SW 1271 (cell line): ENCODE measurements at regions not wholly inside any gene's neighbourhood (a gene's known extent, or its start where the extent isn't known, plus 50 kb on each side); places are given as distances from the start of the nearest gene placed in this dataset.

Source experiments
- DNase-seq, 2 experiments: peaks; one replicate each; lab custom pipeline; 2025; lab: John Stamatoyannopoulos, UW

DNA sequence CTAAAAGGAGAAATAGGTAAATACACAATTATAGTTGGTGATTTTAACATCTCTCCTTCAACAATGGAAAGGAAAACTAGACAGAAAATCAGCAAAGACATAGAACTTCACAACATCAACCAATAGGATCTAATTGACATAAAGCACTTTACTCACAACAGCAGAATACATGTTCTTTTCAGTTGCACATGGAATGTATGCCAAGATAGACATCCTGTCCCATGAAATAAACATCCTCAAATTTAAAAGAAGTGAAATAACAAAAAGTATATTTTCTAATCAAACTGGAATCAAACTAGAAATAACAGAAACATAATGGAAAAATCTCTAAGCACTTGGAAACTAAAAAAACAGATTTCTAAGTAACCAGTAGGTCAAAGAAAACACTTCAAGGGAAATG is 296.2 kb upstream of the RGS6 start:
- DNase-seq, result no peak

DNA sequence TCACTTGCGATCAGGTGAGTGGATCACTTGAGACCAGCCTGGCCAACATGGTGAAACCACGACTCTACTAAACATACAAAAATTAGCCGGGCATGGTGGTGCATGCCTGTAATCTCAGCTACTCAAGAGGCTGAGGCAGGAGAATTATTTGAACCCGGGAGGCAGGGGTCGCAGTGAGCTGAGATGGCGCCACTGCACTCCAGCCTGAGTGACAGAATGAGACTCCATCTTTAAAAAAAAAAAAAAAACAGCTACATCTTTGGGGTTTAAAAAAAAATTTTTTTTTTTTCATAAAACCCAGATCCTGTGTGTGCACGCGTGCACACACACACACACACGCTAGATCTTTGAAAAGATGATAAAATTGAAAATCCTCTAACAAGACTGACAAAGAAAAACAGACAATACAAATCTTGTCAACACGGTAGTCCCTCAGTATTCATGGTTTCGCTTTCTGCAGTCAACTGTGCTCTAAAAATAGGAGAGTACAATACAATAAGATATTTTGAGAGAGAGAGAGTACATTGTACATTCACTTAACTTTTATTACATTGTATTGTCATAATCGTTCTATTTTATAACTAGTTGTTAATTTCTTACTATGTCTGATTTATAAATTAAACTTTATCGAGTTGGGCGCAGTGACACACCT is 295.3 kb upstream of the RGS6 start:
- no peak for DNase-seq

DNA sequence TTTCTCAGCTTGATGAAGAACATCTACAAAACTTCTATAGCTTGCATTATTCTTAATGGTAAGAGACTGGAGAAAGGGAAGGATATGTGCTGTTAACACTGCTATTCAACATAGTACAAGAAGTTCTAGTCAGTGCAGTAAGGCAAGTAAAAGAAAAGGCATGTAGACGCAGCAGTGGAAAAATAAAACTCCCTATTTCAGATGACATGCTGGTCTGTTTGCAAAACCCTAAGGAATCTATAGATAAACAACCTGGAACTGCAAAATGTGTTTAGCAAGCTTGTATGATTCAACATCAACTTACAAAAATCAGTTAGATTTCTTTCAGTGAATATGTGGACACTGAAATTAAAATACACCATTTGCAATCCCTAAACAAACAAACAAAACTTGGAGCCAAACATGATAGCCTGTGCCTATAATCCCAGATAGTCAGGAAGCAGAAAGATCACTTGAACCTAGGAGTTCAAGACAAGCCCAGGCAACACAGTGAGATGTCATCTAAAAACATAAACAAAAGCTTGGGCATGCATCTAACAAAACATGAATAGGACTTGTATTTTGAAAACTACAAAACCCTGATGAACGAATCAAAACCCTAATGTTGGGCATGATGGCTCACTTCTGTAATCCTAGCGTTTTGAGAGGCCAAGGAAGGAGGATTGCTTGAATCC is 293.6 kb upstream of the RGS6 start:
- DNase-seq, result no peak

DNA sequence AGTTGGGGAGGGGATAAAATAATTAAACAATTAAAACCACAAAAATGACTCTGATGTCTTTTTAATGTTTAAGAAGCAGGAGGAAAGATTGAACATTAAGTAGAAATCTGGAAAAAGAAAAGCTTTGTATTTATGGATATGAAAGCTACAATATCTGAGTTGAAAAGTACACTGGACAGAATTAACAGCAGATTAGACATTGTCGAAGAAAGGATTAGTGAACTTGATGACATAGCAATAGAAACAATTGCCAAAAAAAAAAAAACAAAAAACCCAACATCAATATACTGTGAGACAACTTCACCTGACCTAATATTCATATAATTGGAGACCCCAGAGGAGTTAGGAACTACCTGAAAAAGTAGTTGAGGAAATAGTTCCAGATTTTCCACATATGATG is 289.5 kb upstream of the RGS6 start:
- no peak for DNase-seq

DNA sequence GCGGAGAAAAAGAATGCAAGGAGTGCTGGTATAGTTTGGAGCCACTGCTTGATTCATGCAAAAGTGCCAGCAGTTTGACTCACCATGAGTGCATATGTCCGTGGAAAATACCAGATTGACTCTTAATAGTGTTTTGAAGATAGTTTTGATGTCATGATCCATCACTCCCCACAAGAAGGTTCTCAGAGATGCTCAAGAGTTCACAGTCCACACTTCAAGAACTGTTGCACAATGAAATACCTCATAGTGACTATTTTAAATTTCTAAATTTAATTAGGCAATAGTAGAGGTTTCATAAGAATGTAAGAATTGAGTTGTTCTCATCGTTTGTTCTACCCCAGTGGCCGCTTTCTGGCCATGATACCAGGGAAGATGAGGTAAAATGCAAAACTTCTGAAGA is 286.6 kb upstream of the RGS6 start:
- DNase-seq, result no peak

DNA sequence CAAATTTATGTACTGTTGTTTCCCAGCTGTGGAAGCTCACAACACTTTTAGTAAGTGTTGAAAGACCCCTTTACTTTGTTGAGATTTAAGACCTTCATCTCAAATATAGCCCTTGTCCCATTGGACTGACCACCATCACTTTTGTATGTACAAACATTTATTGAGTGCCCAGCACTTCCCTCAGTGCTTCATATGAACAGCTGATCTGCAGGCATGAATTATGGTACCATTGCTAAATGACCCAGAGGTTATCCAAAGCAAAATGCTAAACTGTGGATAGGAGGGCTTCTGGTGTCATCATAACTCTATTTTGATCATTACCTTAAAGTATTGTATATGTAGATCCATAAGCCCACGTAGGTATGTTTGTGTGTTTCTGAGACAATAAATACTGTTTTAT is 285.7 kb upstream of the RGS6 start:
- no peak for DNase-seq

DNA sequence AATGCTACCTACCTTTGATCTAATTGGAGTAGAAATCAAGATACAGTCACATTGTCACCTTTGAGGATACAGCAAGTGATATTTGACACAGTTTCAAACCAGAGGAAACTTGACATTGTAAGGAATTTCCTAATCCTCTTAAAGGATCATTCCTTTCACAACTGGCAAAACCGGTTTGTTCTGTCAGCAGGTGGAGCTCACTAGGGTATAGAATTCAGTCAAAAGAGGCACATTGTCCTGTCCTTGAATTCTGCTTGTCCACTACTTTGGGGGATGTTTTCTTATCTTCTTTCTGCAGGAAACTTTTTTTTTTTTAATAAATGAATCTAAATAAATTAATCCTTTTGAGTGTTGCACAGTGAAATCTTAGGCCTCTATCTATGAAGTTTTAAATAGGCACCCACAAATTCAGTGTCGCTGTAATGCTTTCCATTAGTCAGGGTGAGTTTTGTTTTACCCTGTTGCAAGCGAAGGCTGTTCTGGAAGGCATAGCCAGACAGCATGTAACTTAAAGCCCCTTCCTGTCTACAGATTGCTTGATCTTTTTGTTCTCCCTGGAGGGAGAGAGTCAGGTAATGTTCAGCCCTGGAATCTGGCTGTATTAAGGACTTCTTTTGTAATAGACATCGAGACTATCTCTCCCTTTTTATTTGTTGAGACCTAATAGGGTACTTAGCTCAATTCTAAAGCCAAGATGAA is 285.0 kb upstream of the RGS6 start:
- DNase-seq, result no peak

DNA sequence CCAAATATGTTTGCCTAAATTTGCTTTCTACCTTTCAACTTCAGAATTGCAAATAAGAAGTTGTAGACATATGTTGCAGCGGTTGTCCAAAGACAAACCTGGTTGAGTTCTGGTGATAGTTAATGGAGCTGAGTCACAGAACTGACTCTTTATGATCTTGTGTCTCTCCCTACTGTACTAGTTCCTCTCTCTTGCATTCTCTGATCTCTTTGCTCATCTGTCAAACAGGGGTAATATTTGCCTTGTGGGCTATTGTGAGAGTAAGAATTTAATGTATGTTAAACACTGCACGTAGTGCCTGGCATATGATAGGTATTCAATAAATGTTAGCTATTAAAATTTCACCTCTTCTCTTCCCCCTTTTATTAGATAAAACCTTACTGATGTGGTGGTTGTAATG is 283.5 kb upstream of the RGS6 start:
- no peak for DNase-seq

DNA sequence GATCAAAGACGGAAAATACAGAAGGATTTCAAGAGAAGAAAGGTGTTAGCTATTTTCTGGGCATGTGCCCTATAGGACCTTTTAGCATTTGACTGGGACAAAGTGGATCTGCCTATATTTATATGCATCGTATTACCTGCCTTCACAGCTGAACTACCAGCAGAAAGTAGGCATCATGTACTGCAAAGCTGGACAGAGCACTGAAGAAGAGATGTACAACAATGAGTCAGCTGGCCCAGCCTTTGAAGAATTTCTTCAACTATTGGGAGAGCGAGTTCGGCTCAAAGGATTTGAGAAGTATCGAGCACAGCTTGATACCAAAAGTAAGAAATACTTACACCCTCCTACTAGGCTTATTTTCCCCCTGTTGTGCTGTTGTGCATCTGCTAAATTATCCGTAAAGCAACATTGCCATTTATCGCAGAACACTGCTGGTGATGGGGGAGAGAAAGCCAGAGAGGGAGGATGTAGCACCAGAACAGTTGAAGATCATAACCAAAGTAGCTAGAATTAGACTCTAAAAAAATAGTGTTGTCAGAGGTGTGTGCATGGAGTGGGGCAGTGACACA is 282.0 kb upstream of the RGS6 start:
- DNase-seq, result no peak

DNA sequence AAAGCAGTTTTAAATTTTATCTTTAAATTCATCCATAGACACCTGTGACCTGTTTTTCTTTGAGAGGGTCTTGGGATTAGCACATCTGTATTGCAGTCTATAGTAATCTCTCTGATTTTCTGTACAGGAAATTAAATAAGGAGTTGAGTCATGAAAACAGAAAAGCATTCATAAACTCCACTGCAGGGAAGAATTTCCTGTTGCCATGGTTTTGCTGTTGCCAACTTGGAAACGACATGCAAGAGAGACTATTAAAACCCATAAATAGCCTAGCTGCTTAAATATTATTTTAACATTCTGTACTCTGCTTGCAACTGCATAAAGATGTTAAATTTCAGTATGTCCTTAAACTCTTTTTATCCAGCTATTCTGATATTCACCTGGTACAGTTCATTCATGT is 281.0 kb upstream of the RGS6 start:
- DNase-seq, result peak in 1 of 2 experiments; percentile 49

DNA sequence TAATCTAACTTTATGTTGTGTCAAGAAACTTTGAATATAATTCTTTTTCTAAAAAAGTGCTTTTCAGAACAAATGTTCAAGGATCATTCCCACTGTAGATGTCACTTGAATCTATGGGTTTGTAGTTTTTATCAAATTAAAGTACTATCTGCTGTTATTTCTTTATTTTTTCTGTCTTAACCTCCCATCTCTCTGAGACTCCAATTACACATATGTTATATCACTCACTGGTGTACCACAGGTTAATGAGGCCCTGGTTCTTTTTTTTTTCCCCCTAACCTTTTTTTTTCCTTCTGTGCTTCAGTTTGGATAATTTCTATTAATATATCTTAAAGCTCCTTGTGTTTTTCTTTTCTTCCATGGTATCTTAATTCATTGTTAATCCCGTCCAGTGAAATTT is 279.9 kb upstream of the RGS6 start:
- no peak for DNase-seq

DNA sequence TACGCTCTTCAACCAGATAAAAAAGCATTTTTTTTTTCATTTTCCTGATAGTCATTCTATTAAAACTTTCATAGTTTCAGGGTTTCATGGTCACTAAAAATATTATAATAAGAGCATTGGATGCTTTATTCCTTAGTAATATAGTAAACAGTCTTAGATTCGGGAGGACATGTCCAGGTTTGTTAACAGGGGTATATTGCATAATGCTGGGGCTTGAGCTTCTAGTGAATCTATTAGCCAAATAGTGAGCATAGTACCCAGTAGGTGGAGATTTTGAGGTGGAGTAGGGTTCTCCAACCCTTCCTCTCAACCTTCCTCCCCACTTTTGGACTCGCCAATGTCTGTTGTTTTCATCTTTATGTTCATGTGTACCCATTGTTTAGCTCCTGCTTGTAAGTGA is 277.4 kb upstream of the RGS6 start:
- no peak for DNase-seq

DNA sequence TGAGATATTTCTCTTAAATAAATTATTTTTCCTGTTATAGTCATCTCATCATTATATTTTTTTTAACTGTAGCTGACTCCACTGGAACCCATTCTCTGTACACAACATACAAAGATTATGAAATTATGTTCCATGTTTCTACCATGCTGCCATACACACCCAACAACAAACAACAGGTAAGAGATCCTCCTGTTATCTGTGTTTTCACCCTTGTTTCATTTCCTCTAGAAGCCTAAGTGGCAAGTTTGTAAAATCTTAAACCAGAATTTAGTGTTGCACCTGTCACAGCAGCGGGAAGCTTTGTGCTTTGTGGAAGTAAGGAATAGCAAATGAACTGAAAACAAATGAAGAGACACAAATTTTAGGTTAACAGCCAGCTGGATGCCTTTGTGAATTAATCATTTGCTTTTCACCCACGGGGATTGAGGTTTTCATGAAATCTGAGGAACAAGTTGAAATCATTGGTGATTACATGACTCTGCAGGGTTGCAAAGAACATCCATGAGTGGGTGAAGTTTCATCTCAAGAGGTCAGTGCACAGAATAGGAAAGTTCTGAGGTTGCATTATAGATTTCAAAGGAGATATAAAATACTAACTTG is 273.9 kb upstream of the RGS6 start:
- DNase-seq, result no peak

DNA sequence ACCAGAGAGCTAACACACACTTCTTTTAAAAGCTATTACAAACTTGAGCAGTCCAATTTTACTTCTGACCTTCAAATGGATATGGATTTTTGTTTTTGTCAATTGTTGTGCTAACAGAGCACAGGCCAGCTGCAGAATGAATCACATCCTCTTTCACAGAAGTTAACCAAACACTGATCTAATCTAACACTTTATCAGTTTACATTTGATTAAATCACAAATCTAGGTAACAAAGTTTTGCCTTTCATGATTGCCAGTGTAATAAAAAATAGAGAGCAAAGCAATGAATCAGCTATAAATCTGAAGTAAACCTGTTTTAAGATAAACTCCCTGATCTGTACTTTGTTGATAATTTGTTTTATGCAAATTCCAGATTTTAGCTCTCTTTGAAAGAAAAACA is 273.1 kb upstream of the RGS6 start:
- DNase-seq, result peak in 1 of 2 experiments; percentile 56

DNA sequence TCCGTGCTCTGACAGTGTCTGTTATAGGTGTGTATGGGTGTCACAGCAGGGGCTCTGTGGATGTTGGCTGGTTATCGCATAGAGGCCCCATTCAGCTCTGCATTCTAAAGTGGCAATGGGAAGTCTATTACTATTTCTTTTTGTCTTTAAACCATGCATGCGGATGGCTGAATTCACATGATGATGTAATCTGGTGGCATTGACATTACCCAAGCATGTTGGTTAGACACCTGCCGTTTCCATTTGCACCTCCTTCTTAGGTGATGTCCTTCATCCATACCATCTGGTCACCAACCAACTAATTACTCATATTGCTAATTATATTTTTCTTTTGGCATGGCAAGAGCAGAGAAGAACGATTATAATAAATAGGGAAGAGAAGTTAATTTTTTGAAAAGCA is 270.8 kb upstream of the RGS6 start:
- DNase-seq, result no peak

DNA sequence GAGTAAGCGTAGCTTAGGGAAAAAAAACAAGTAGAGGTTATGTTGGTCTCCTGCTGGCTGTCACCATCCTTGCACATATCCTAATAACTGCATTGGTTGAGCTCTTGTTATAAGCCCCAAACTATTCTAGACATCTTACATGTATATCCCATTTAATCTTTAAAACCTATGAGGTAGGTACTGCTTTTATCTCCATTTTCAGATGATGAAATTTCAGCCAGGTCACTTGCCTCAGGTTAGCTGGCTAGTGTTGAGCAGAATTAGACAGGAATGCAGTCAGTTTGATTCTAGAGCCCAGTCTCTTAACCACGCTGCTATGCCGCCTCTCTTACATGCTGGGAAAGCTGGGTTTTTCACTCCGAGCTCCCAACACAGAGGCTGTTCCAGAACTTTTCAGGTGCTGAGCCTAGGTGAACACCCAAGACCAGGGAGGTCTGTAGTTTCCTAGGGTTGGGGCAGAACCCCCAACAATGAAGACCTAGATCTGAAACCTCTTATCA is 269.9 kb upstream of the RGS6 start:
- DNase-seq, result no peak

DNA sequence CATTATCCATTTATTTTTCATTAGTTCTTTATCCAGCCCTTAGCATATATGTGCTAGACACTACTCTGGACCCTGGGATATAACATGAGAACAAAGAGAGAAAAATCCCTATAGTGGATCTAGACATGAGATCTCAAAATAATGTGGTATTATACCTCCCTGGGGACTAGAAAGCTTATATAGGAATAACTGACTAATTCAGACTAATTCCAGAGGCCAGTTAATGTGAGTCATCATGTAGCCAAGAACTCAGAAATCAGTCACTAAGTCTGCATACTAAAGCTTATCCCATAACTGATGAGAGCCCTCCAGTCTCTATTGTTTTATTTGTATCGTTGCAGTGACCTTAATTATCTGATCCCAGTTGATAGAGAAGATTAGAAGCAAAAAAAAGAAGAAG is 267.1 kb upstream of the RGS6 start:
- DNase-seq, result no peak

DNA sequence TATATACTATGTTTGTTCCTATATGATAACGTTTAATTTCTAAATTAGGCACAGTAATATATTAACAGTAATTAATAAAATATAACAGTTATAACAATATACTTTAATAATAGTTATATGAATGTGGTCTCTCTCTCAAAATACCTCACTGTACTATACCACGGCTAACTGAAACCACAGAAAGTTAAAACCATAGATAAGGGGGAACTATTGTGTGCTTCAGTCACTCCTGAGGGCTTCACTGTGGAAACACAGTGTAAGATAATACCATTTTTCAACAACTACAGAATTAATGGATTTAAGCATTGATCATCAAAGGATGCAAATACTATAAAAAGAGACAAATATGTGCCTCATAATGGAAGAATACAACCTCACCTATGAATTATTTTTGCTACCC is 266.4 kb upstream of the RGS6 start:
- DNase-seq, result no peak

DNA sequence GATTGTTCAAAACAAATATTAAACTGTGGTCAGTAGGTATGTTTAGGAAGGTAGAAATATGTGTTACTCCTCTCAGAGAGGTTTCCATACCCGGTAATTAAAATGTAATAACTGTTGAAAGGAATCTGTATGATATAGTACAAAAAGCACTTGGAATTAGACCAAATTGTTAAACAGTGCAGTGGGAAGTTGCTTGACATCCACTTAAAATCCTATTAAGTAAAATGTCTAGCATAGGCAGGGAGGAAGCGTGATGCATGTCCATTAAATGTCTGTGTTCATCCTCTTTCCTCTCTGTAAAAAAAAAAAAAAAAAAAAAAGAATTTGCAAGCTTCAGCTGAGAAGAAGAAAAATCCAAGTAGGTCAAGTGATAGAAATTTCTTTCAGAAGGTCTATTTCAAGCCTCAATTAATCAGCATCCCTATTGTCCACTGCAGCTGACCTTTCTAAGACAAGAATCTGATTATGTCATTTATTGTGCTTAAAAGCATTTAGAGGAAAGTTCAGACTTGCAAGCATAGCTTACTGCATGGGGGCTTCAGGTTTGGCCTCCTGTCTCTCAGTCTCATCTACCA is 265.6 kb upstream of the RGS6 start:
- DNase-seq, result no peak

DNA sequence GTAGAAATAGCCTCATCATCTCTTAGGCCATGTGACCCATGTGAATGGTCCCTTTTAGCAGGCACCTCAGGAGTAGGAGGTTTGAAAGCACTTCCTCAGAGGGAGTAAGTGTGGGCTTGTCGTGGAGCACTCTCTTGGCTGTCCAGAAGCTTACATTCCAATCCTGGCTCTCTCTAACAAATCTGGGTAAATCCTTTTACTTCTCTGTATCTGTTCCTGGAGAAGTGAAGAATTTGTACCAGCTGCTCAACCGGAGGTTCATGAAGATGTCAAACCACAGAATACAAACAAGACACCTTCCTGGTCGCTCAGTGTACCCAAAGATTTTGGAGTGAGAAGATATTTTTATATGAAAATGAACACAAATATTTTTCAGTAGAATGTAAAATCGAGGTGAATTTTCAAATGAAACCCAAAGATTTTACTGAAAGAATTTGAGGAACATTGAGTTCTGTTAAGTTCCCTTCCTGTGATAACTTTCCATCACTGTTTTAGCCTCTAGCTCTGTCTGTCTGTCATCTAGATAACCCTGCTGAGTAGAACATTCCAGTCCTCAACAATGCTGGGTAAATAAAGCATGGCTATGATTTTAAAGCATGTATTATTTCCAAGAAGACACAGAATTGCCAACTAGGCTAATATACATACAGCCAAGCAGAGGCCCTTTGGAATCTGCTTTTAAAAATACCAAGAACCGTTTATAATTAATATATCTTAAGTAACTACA is 263.9 kb upstream of the RGS6 start:
- no peak for DNase-seq

DNA sequence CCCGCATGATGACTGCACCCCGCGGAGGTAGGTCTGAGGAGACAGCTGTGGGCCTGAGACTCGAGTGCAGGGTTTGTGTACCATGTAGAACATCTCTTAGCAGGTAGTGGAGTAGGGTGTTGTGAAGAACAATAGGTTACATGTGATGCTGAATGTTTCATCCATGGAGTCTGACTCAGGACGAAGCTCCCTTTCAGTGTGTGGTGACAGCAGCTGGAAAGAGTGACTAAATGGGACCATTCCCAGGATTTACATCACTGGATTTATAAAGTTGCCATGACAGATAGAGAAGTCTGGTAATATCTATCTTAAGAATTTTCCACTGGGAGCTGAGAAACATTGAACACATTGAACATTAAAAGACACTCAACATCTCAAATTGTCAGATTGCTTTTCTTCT is 259.6 kb upstream of the RGS6 start:
- DNase-seq, result no peak
